SH-SY5Y (cell line): ENCODE measurements at regions not wholly inside any gene's neighbourhood (a gene's known extent, or its start where the extent isn't known, plus 50 kb on each side); places are given as distances from the start of the nearest gene placed in this dataset.

Experiments
- GATA2 ChIP-seq: IDR thresholded peaks from 2 replicates; pipeline ENCODE4 v1.6.1; 2011; ENCODE audit warnings: mild to moderate bottlenecking, low read depth, low read length
- GATA3 ChIP-seq: IDR thresholded peaks from 2 replicates; pipeline ENCODE4 v1.6.1; 2011; ENCODE audit warnings: low read depth, mild to moderate bottlenecking, low read length, moderate library complexity

- TF ChIP-seq GATA3 (no peak), GATA2 (no peak)
Measured at GRCh38 chr3:162738784-162739183, 1242.2 kb downstream of the OTOL1 start.
